ENCODE measurements at regions not wholly inside any gene's neighbourhood (a gene's known extent, or its start where the extent isn't known, plus 50 kb on each side); places are given as distances from the start of the nearest gene placed in this dataset.

DNA sequence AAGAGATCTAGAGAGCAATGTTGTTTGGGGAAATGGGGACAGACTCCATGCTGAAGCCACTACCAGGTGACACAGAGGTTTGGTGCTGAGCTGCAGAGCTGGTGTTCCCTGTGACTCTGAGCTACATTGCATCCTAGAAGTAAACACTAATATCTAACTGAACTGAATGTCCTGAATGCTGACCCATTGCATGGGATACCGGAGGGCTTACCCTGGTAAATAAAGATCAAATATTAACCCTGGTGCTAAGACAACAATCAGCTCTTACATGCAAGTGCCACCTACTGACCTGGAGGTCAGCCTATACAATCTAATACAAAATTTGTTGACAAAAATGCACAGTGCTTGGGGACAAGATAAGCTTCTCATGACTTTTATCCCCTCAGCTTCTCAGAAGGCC lies 851.3 kb upstream of the KCND2 start:
- DNase-seq (ENCODE audit: low read depth): no peak

DNA sequence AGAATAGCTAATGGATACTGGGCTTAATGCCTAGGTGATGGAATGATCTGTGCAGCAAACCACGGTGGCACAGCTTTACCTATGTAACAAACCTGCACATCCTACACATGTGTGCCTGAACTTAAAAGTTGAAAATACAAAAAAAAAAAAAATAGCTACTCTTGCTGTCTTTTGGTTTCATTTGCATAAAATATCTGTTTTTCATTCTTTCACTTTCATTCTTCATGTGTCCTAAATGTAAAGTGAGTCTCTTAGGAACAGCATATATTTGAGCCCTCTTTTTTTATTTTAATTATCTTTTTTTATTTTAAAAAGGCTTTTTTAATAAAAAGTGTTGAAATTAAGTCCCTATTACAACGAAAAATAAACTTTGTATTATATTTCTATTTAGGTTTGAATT lies 836.1 kb upstream of the KCND2 start:
- no peak for DNase-seq (ENCODE audit: low read depth)

DNA sequence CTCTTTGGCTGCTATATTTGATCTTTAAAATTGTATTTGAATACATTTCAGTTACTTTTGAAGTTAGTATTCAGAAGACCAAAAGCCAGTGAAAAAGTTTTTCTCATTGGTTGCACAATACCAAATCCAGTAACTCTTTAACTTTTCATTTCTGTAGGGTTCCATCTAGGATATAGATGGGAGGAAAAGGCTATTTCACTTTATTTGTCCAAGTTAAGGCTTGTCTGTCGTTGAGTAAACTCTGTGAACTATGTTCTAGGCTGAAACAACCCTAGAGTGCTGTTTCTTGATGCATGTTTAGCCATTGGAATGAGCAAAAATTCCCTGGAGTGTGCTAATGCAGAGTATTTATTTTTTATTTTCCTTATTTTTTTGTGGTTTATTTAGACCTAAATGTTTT lies 834.7 kb upstream of the KCND2 start:
- no peak for DNase-seq (ENCODE audit: low read depth)

DNA sequence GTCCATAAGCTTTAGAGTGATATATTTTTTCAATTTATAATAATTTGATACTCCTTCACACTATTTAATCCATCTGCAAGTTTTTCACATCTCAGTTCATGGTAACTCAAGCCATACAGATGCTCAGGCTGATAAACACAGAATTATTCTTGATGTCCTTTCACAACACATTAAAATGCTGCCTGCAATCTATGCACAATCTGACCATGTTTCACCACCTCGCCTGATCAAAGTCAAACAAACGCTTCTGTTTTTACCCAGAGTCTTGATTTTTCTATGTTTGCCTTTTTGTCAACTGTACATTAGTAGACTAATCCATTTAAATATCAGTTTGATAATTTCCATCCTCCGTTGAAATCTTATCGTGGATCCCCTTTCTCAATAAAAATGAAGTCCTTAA lies 833.8 kb upstream of the KCND2 start:
- DNase-seq (ENCODE audit: low read depth): no peak

DNA sequence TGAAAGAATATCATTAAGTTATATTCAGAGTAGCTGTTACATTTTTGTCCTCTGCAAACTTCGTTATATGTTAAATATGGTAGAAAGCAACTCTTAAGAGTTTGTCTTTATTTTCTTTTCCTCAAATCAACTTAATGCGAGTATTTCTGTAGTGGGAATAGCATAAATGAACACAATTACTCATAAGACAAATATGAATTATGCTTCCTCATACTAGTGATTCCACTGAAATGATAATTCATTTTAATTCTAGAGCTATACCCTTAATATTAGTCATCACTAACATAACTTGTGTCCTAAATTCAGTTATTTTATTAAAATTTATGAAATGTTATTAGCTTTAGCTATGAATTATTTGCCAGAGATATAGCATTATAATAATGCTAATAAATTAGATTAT lies 820.6 kb upstream of the KCND2 start:
- DNase-seq (ENCODE audit: low read depth): no peak

DNA sequence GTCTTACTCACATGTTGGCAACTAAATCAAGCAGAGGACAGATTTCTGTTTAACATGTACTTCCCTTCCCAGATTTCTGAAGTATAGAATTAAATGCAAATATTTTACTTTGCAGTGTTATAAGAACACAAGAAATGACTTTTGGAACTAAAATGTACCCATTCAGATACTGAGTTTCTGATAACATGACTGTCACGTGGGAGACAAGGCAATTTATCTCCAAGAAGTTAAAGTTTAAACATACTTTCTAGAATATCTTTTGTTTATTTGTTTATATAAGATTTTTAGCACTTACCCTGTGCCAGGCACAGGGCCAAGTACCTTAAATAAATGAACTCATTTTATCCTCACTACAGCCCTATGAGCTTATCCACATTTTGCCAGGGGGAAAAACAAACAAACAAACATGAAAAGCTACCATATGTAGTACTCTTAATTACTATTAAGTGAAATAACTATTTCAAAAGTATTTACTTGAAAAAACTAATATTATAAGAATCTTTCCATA lies 807.1 kb upstream of the KCND2 start:
- no peak for DNase-seq (ENCODE audit: low read depth)

DNA sequence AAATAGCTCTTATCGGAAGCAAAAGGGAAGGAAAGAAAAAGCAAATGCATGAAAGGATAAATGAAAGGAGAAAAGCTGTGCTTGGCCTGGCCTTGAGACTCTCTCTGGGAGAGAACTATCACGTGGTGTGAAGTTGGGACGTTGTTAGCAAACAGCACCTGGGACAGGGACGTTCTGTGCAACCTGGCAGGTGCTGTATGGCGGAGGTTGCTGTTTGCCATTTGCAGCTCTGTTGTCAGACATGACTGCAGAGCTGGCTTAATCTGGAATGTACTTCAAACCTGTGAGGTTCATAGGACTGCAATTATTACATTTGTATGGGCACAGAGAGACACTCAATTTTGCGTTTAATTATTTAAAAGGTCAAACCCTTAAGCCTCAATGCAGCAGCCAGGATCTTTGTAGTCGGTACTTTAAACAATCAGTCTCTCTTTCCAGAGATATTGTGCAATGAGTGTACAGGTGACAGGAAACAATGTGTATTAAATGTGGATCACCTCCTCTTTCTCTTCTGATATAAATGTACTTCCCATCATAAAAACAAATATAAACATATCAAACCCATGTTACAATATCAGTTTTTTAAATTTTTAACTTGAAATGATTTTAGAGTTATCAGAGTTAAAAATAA lies 800.5 kb upstream of the KCND2 start:
- DNase-seq (ENCODE audit: low read depth): no peak

DNA sequence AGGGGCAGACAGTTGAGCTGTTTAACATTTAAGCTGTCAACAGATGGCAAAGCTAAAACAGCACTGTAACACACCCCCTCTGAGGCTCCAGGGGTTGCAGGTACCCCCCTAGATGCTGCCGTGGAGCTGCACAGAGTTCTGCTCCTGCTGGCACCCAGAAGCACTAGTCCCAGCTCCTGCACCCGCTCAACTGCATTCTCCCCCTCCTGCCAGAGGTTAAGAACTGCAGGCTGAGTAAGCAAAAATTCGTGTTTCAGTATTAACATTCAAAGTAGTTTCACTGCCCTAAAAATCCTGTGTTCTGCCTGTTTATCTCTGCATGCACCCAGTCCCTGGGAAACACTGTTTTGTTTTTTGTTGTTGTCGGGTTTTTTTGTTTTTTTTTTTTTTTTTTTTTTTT lies 790.8 kb upstream of the KCND2 start:
- no peak for DNase-seq (ENCODE audit: low read depth)

DNA sequence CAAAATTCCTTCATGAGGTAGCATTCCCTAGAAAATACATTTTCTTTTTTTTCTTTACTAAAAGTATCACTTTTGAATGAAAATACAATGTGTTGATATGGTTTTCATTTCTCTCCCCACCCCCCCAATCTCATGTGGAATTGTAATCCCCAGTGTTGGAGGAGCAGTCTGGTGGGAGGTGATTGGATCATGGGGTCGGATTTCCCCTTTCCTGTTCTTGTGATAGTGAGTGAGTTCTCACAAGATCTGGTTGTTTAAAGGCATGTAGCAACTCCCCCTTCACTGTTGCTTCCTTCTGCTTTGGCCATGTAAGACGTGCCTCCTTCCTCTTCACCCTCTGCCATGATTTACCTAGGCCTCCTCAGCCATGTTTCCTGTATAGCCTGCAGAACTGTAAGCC lies 790.3 kb upstream of the KCND2 start:
- DNase-seq (ENCODE audit: low read depth): no peak

DNA sequence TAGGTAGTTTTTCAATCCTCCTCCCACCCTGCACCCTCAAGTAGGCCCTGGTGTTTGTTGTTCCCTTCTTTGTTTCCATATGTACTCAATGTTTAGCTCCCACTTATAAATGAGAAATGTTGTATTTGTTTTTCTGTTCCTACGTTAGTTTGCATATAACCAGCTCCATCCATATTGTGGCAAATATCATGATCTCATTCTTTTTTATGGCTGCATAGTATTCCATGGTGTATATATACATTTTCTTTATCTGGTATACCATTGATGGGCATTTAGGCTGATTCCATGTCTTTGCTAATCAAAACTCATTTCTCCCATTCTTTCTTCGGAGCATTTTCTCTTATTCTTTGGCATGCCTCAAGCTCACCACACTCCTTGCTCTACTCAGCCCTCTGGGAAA lies 789.6 kb upstream of the KCND2 start:
- DNase-seq (ENCODE audit: low read depth): no peak

DNA sequence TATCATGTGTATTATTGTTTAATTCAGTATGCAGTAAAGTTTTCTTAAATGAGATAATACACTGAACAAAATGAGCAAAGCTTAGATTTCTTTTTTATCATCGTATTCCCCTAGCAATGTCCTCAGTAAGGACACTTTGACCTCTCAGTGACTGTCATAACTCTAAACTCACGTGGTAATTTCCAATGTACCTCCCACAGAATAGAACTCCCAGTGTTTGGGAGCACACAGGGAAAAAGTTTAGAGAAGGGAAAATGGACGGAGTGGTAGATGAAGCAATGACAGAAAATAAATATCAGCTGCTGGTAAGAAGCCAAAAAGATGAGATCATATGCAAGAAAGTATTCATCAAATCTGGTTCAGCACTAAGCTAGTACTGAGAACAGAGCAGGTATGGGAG lies 758.6 kb upstream of the KCND2 start:
- no peak for DNase-seq (ENCODE audit: low read depth)

DNA sequence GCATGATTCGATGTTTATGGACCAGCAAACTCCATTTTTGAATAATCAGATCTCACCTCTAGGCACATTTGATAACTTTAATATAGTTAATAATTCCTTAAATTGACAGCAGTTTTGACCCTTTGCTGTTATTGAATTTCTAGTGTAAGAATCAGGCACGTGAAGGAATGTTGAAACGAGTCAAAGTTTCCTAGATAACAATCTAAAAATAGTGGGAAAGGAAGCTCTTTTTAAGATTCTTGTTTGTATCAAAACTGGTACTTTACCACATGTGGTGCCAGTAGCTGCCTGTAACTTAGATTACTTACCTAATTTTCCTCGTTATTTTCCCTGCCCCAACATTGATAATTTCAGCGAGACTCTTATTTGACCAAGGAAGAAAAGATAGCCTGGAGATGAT lies 757.8 kb upstream of the KCND2 start:
- DNase-seq (ENCODE audit: low read depth): no peak

DNA sequence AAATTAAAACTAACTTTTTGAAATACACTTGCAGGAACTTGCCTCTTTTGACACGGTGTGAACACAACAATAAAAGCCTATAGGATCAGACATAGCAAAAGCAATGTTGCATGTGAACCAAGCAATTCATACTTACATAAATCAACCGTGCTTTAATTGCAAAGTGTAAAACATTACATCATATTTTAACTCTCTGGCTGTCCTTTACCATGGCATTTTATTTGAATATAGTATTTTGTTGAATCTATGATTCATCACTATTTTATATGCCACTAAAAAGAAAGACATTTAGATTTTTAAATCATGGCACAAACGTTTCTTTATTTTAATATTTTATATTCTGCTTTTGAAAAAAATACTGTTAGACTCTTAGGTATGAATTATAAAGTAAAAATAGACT lies 757.0 kb upstream of the KCND2 start:
- no peak for DNase-seq (ENCODE audit: low read depth)

DNA sequence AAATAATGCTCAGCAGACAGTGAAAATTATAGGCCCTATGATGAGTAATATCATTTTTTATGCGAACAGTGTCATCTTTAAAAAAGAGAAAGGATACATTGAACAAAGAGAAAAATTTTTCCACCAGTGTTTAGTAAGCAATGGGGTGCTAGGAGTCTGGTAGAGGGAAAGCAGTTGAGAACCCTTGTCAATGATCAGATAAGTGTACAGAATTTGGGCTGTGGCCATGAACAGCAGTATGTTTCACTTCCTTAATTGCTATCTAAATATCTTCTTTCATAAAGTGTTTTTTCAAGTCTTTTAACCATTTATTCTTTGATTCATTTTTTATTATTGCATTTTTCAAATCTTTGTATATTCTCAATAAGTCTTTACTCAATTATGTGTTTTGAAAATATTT lies 750.7 kb upstream of the KCND2 start:
- no peak for DNase-seq (ENCODE audit: low read depth)

DNA sequence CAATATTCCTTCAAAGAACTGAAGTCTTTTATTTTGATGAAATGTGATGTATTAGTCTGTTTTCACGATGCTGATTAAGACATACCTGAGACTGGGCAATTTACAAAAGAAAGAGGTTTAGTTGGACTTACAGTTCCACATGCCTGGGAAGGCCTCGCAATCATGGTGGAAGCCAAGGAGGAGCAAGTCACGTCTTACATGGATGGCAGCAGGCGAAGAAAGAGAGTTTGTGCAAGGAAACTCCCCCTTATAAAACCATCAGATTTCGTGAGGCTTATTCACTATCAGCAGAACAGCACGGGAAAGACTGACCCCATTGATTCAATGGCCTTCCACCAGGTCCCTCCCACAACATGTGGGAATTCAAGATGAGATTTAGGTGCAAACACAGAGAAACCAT lies 750.3 kb upstream of the KCND2 start:
- no peak for DNase-seq (ENCODE audit: low read depth)

DNA sequence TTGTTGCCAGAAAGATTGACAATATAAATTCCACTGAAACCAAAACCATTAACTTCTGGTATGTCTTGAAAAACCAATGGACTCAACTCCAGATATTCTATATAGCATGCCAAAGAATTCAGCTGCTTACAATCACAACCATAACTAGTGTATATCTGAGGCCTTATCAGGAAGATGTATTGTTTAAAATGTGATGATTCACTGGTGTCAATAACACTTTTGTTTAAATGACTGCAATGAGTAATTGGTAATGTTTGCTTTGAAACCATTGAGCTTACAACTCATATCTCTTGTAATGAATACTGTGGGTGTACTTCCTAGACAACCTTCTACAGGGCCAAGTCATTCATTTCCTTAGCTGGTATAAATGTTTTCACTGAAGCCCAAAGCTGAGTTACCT lies 727.9 kb upstream of the KCND2 start:
- DNase-seq (ENCODE audit: low read depth): peak; percentile 55

DNA sequence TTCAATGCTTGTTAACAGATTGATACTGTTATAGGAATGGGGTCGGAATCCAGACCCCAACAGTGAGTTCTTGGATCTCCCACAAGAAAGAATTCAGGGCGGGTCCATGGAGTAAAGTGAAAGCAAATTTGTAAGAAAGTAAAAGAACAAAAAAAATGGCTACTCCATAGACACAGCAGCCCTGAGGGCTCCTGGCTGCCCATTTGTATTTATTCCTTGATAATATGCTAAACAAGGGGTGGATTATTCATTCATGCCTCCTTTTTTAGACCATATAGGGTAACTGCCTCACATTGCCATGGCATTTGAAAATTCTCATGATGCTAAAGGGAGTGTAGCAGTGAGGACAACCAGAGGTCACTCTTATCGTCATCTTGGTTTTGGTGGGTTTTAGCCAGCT lies 717.2 kb upstream of the KCND2 start:
- no peak for DNase-seq (ENCODE audit: low read depth)

DNA sequence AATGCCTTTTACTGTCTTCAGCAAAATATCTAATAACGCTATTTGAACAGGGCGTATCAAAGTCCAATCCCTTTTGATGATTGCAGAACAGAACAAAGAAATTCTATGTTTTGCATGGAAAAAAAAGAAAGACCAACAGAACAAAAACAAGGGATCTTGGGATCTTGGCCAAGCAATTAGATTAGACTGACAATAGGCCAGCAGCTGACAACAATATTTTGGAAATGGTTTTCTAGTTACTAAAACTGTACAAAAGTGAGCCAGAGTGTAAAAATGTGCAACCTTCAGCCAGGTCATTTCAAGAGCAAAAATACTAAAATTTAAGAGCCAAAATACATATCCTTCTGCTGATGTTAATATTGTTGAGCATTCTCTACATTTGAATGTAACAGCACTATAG lies 716.5 kb upstream of the KCND2 start:
- no peak for DNase-seq (ENCODE audit: low read depth)

DNA sequence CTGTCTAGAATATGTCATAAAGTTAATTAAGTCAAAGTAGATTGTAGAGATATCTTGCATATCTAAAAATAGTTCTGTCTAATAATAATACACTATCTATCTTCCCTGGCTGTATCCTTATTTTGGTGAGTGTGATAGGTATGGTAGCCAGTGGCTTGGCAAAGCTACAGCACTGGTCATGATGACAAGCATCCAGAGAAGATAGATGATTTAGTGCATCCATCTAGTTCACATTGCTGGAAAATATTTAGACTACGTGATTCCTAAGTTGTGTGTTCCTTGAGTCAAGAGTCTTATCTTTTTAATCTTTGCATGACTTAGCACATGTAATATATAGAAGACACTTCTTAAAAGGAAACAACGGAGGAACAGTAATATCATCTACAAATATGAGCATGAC lies 711.2 kb upstream of the KCND2 start:
- no peak for DNase-seq (ENCODE audit: low read depth)

DNA sequence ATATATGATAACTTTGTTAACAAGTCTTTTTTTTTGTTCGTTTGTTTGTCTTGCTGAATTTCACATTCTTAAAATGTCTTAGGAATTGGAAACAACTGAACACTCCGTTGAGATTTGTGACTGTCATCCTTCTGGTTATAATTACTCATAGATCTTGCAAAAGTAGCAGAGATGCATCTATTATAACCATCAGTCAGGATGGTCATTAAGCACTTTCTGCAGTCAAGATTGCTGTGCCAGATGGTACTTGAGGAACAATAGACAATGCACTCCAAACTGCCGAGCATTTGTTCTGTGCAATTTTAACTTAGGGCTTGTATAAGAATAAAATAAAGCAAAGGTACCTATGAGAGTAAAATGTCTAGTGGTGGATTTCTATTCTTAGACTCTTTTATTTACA lies 710.1 kb upstream of the KCND2 start:
- DNase-seq (ENCODE audit: low read depth): no peak

DNA sequence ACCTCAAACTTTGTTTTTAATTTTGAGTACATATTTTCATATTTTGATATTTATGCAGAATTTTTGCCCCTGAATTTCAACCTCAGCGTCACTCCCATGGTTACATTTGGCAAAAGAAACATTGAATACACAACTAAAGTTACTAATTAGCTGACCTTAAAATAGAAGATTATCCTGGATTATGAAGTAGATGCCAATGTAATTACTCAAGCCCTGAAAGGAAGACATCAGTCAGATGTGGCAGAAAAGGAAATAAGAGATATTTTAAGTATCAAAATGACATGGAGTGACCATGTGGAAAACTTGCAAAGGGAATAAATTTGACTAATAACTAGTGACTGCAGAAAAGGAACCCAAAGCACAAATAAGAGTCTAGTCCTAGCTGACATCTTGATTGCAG lies 701.3 kb upstream of the KCND2 start:
- DNase-seq (ENCODE audit: low read depth): no peak

DNA sequence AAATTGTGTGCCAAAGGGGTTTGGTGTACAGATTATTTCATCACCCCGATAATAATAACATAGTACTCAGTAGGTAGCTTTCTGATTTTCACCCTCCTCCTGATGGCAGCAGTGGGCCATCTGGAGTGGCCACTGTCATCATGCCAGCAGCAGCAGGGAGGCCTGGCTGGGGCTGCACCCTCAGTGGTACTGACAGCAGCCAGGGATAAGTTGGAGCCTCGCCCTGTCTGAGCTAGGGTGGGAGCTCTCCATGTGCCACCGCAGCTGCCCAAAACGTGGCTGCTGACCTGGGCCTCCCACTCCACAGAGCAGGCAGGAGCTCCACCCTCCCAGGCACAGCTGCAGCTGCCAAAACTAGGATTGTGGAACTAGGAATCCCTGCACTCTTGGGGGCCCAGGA lies 700.8 kb upstream of the KCND2 start:
- DNase-seq (ENCODE audit: low read depth): no peak

DNA sequence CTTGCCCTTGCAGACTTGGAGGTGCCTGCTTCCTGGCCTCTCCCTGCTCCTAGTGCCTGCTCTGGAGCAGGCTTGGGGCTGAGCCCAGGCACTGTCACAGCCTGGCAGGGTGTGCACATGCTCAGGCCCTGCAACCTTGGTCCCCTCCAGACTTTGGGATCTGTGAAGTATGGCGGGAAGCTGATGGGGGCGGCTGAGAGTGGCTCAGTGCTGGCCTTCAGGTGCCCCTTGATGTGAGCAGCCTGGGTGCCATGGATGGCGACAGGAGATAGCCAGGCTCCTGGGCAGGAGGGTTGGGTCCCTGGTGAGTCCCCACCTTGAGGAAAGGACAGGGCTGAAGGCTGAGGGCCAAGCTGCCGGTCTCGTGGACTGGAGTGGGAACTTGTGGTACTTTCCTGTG lies 700.4 kb upstream of the KCND2 start:
- no peak for DNase-seq (ENCODE audit: low read depth)

DNA sequence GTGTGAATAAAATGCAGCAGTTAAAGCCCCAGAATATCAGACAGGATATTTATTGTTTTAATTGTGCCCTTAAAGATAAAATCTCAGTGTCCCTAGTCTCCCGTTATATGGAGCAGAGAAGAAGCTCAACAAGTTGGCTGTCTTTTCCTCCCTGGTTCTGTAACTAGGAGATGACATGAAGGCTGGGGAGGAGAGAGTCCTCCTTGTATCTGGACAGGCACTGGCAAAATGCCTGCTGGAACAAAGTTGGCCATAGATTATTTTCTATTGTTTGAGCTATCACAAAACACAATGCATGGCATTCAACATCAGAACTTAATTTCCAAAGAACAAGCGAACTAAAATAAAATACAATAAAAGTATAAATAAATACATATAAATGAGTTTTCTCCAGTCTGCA lies 694.9 kb upstream of the KCND2 start:
- DNase-seq (ENCODE audit: low read depth): no peak

DNA sequence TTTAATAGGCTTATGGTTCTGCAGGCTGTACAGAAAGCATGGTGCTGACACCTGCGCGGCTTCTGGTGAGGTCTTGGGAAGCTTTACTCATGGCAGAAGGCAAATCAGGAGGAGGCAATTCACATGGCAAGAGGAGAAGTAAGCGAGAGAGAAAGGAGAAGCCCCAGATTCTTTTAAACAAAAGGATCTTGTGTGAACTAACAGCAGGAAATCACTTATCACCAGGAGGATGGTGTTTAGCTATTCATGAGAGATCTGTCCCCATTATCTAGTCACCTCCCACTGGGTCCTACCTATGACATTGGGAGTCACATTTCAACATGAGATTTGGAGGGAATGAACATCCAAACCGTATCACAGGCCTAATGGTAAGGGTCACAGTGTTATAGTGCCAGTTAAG lies 678.0 kb upstream of the KCND2 start:
- no peak for DNase-seq (ENCODE audit: low read depth)

Measured in HS-5 (cell line).